ENCODE measurements at regions not wholly inside any gene's neighbourhood (a gene's known extent, or its start where the extent isn't known, plus 50 kb on each side); places are given as distances from the start of the nearest gene placed in this dataset.

DNA sequence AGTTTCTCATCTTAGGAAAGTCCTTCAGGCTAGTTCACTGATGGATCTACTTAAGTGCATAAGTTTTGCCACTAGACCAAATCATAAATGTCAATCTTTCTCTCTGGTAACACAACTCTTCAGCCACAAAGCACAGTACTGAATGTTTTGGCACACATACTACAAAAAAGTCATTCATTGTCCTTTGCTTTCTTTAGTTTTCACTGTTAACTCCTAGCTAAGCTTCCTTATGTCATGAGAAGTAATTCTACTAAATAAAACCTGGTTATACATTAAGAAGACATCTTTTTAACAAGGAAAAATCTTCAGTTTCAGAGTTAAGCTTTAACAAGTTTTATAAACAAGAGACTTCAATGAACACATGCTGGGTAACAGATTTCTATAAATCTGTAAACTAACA is 379.2 kb upstream of the NFIA start:
- TF ChIP-seq, protein P1, sequence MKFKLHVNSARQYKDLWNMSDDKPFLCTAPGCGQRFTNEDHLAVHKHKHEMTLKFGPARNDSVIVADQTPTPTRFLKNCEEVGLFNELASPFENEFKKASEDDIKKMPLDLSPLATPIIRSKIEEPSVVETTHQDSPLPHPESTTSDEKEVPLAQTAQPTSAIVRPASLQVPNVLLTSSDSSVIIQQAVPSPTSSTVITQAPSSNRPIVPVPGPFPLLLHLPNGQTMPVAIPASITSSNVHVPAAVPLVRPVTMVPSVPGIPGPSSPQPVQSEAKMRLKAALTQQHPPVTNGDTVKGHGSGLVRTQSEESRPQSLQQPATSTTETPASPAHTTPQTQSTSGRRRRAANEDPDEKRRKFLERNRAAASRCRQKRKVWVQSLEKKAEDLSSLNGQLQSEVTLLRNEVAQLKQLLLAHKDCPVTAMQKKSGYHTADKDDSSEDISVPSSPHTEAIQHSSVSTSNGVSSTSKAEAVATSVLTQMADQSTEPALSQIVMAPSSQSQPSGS (tag by site-specific recombination; IDR thresholded peaks at IDR 0.05; ENCODE audit: low read depth) = no peak
- TF ChIP-seq ZNF274 (IDR thresholded peaks at IDR 0.05; ENCODE audit: low read length) = no peak
- TF ChIP-seq ZNF274 (tag by site-specific recombination; IDR thresholded peaks at IDR 0.05; ENCODE audit: borderline replicate concordance) = no peak

Data from HEK293 (cell line).